ENCODE measurements at regions not wholly inside any gene's neighbourhood (a gene's known extent, or its start where the extent isn't known, plus 50 kb on each side); places are given as distances from the start of the nearest gene placed in this dataset.

GRCh38 chr7:46123-46829, 146.1 kb upstream of the FAM20C start:
- Mint-ChIP-seq H3K9me3 (no peaks in the 10 kb centered on the region), H3K27ac (no peak overlapping the region), H3K36me3 (ENCODE audit: low read depth) (no peaks in the 10 kb centered on the region), H3K4me3 (no peak overlapping the region), H3K4me1 (no peaks in the 10 kb centered on the region), H3K27me3 (peaks cover 20% of the 10 kb centered on the region)
- DNase-seq, result no peak
- no peak for ATAC-seq

- no peaks in the 10 kb centered on the region for H3K36me3 Mint-ChIP-seq (ENCODE audit: low read depth)
- H3K4me3 Mint-ChIP-seq, result no peak overlapping the region
- H3K27me3 Mint-ChIP-seq, result peaks cover 17% of the 10 kb centered on the region
- H3K9me3 Mint-ChIP-seq, result no peaks in the 10 kb centered on the region
- DNase-seq (no peak), ATAC-seq (no peak)
- no peak overlapping the region for H3K27ac Mint-ChIP-seq
- H3K4me1 Mint-ChIP-seq, result no peaks in the 10 kb centered on the region
These were observed 145.6 kb upstream of the FAM20C start for GRCh38 chr7:46830-47140.

GRCh38 chr7:51456-52068, 140.8 kb upstream of the FAM20C start:
- Mint-ChIP-seq H3K36me3 (ENCODE audit: low read depth) (no peaks in the 10 kb centered on the region), H3K27me3 (no peaks in the 10 kb centered on the region), H3K4me1 (no peaks in the 10 kb centered on the region), H3K9me3 (no peaks in the 10 kb centered on the region), H3K27ac (no peak overlapping the region), H3K4me3 (no peak overlapping the region)
- DNase-seq, result no peak
- no peak for ATAC-seq

GRCh38 chr7:52100-52499, 140.3 kb upstream of the FAM20C start:
- H3K4me1 Mint-ChIP-seq, result no peaks in the 10 kb centered on the region
- H3K4me3 Mint-ChIP-seq, result no peak overlapping the region
- H3K27ac Mint-ChIP-seq, result no peak overlapping the region
- DNase-seq (no peak), ATAC-seq (no peak)
- no peaks in the 10 kb centered on the region for H3K36me3 Mint-ChIP-seq (ENCODE audit: low read depth)
- no peaks in the 10 kb centered on the region for H3K9me3 Mint-ChIP-seq
- no peaks in the 10 kb centered on the region for H3K27me3 Mint-ChIP-seq

- Mint-ChIP-seq H3K27me3 (no peaks in the 10 kb centered on the region), H3K27ac (no peak overlapping the region), H3K4me1 (no peaks in the 10 kb centered on the region), H3K9me3 (no peaks in the 10 kb centered on the region), H3K36me3 (ENCODE audit: low read depth) (no peaks in the 10 kb centered on the region), H3K4me3 (no peak overlapping the region)
- DNase-seq (no peak), ATAC-seq (no peak)
These were observed 138.8 kb upstream of the FAM20C start for GRCh38 chr7:53531-53930.

GRCh38 chr7:54615-55014, 137.8 kb upstream of the FAM20C start:
- Mint-ChIP-seq H3K4me3 (no peak overlapping the region), H3K9me3 (no peaks in the 10 kb centered on the region)

GRCh38 chr7:55690-56248, 136.6 kb upstream of the FAM20C start:
- H3K27ac Mint-ChIP-seq, result no peak overlapping the region
- DNase-seq, result no peak
- no peaks in the 10 kb centered on the region for H3K27me3 Mint-ChIP-seq
- no peak for ATAC-seq
- no peaks in the 10 kb centered on the region for H3K9me3 Mint-ChIP-seq
- no peak overlapping the region for H3K4me3 Mint-ChIP-seq
- H3K4me1 Mint-ChIP-seq, result no peaks in the 10 kb centered on the region
- H3K36me3 Mint-ChIP-seq (ENCODE audit: low read depth), result no peaks in the 10 kb centered on the region

More at GRCh38 chr7:54615-55014, 137.8 kb upstream of the FAM20C start:
- DNase-seq (no peak), ATAC-seq (no peak)
- no peaks in the 10 kb centered on the region for H3K36me3 Mint-ChIP-seq (ENCODE audit: low read depth)
- no peaks in the 10 kb centered on the region for H3K4me1 Mint-ChIP-seq
- H3K27me3 Mint-ChIP-seq, result no peaks in the 10 kb centered on the region
- H3K27ac Mint-ChIP-seq, result no peak overlapping the region

- Mint-ChIP-seq H3K4me3 (no peak overlapping the region), H3K27me3 (no peaks in the 10 kb centered on the region), H3K4me1 (no peaks in the 10 kb centered on the region), H3K9me3 (no peaks in the 10 kb centered on the region), H3K27ac (no peak overlapping the region), H3K36me3 (ENCODE audit: low read depth) (no peaks in the 10 kb centered on the region)
- DNase-seq (no peak), ATAC-seq (no peak)
These were observed 136.0 kb upstream of the FAM20C start for GRCh38 chr7:56291-56913.

GRCh38 chr7:57071-57470, 135.3 kb upstream of the FAM20C start:
- Mint-ChIP-seq H3K4me1 (no peaks in the 10 kb centered on the region), H3K4me3 (no peak overlapping the region), H3K9me3 (no peaks in the 10 kb centered on the region), H3K27me3 (no peaks in the 10 kb centered on the region), H3K36me3 (ENCODE audit: low read depth) (no peaks in the 10 kb centered on the region), H3K27ac (no peak overlapping the region)
- no peak for ATAC-seq
- no peak for DNase-seq

- no peak overlapping the region for H3K4me3 Mint-ChIP-seq
- H3K4me1 Mint-ChIP-seq, result no peaks in the 10 kb centered on the region
- DNase-seq (no peak), ATAC-seq (no peak)
- H3K9me3 Mint-ChIP-seq, result no peaks in the 10 kb centered on the region
- no peaks in the 10 kb centered on the region for H3K27me3 Mint-ChIP-seq
- H3K36me3 Mint-ChIP-seq (ENCODE audit: low read depth), result no peaks in the 10 kb centered on the region
- no peak overlapping the region for H3K27ac Mint-ChIP-seq
These were observed 134.7 kb upstream of the FAM20C start for GRCh38 chr7:57482-58255.

- no peaks in the 10 kb centered on the region for H3K4me1 Mint-ChIP-seq
- DNase-seq (no peak), ATAC-seq (no peak)
- no peak overlapping the region for H3K27ac Mint-ChIP-seq
- H3K4me3 Mint-ChIP-seq, result no peak overlapping the region
- no peaks in the 10 kb centered on the region for H3K9me3 Mint-ChIP-seq
- H3K36me3 Mint-ChIP-seq (ENCODE audit: low read depth), result no peaks in the 10 kb centered on the region
- no peaks in the 10 kb centered on the region for H3K27me3 Mint-ChIP-seq
These were observed 134.1 kb upstream of the FAM20C start for GRCh38 chr7:58316-58715.

GRCh38 chr7:59079-60016, 133.0 kb upstream of the FAM20C start:
- H3K27ac Mint-ChIP-seq, result no peak overlapping the region
- H3K36me3 Mint-ChIP-seq (ENCODE audit: low read depth), result no peaks in the 10 kb centered on the region
- H3K4me1 Mint-ChIP-seq, result no peaks in the 10 kb centered on the region
- DNase-seq (no peak), ATAC-seq (no peak)
- H3K27me3 Mint-ChIP-seq, result no peaks in the 10 kb centered on the region
- no peaks in the 10 kb centered on the region for H3K9me3 Mint-ChIP-seq
- H3K4me3 Mint-ChIP-seq, result no peak overlapping the region

- no peak for DNase-seq
- no peak for ATAC-seq
- H3K27me3 Mint-ChIP-seq, result no peaks in the 10 kb centered on the region
- no peak overlapping the region for H3K27ac Mint-ChIP-seq
- no peaks in the 10 kb centered on the region for H3K4me1 Mint-ChIP-seq
- no peaks in the 10 kb centered on the region for H3K9me3 Mint-ChIP-seq
- no peaks in the 10 kb centered on the region for H3K36me3 Mint-ChIP-seq (ENCODE audit: low read depth)
- H3K4me3 Mint-ChIP-seq, result no peak overlapping the region
These were observed 132.2 kb upstream of the FAM20C start for GRCh38 chr7:60017-60675.
